ENCODE measurements at regions not wholly inside any gene's neighbourhood (a gene's known extent, or its start where the extent isn't known, plus 50 kb on each side); places are given as distances from the start of the nearest gene placed in this dataset.
A peak's percentile ranks its signal among the peaks of the same experiment; 100 is the strongest.

DNA sequence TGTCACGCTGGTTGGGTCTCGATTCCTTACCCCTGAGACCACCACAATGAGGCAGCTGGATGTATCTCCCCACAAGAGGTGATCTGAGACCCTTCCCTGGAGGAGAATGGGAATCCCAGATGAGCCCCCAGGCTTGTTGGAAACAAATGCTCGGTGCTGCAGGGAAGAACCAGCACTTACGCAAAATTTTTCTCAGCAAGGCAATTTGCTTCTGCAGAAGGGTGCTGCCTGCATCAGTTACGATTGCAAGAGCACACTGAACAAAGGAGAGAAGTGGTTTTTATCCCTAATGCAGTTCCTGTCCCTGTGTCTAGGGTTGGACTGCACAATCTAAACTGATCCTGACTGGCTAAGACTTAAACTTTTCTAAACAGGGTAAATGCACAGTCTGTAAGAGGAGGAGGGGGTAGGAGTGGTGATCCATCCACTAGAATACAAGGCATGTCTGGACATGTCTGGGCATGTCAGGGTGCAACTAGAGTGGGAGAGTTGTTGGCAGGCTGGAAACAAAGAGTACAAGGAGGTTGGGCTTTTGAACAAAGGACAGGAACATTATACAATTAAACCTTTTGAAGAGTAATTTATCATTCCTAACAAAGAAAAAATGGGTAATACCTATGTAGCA lies 114.9 kb upstream of the FAM3C start:
- Histone ChIP-seq H3K36me3 (no peaks in the 10 kb centered on the region), H3K27me3 (no peaks in the 10 kb centered on the region), H3K4me1 (no peaks in the 10 kb centered on the region), H3K4me3 (no peak overlapping the region), H3K27ac (no peak overlapping the region), H3K9me3 (no peaks in the 10 kb centered on the region)
- no peak for TF ChIP-seq POLR2A (IDR thresholded peaks at IDR 0.05)
- no peak for TF ChIP-seq POLR2AphosphoS5 (IDR thresholded peaks at IDR 0.05; ENCODE audit: insufficient read depth in 1 of 2, low read depth in 1 of 2)
- TF ChIP-seq, protein P1, sequence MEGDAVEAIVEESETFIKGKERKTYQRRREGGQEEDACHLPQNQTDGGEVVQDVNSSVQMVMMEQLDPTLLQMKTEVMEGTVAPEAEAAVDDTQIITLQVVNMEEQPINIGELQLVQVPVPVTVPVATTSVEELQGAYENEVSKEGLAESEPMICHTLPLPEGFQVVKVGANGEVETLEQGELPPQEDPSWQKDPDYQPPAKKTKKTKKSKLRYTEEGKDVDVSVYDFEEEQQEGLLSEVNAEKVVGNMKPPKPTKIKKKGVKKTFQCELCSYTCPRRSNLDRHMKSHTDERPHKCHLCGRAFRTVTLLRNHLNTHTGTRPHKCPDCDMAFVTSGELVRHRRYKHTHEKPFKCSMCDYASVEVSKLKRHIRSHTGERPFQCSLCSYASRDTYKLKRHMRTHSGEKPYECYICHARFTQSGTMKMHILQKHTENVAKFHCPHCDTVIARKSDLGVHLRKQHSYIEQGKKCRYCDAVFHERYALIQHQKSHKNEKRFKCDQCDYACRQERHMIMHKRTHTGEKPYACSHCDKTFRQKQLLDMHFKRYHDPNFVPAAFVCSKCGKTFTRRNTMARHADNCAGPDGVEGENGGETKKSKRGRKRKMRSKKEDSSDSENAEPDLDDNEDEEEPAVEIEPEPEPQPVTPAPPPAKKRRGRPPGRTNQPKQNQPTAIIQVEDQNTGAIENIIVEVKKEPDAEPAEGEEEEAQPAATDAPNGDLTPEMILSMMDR (IDR thresholded peaks at IDR 0.05): no peak
- intact Hi-C loops (cut with DNase I): no loop called here
- DNase-seq (ENCODE audit: extremely low spot score in 2 of 2): no peak

DNA sequence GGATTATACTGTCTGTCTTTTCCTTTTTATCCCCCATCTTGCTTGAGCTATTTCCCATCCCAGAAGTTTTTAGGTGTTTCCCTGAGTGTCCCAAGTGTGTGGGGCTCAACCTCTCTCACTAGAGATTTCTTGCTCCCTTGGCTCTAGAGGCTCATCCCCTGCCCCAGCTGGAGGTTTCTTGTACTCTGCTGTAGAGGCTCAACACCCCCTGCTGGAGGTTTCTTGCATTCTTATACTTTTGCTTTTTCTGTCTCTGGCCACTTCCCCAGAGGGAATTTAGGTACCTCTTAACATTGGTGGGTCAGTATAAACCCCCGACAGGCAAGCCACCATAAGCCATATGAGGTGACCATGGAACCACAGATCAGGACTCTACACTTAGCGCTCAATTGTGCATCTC lies 114.2 kb upstream of the FAM3C start:
- intact Hi-C loops (cut with DNase I): no loop called here
- Histone ChIP-seq H3K9me3 (peaks cover 4% of the 10 kb centered on the region), H3K27me3 (no peaks in the 10 kb centered on the region), H3K4me1 (no peaks in the 10 kb centered on the region), H3K36me3 (no peaks in the 10 kb centered on the region), H3K4me3 (no peak overlapping the region), H3K27ac (no peak overlapping the region)
- TF ChIP-seq, protein P1 (IDR thresholded peaks at IDR 0.05): no peak
- TF ChIP-seq POLR2A (IDR thresholded peaks at IDR 0.05): no peak
- TF ChIP-seq POLR2AphosphoS5 (IDR thresholded peaks at IDR 0.05; ENCODE audit: insufficient read depth in 1 of 2, low read depth in 1 of 2): no peak
- no peak for DNase-seq (ENCODE audit: extremely low spot score in 2 of 2)

- intact Hi-C loops (cut with DNase I): no loop called here
- Histone ChIP-seq H3K4me1 (no peaks in the 10 kb centered on the region), H3K9me3 (peaks cover 4% of the 10 kb centered on the region), H3K36me3 (no peaks in the 10 kb centered on the region), H3K27ac (no peak overlapping the region), H3K27me3 (no peaks in the 10 kb centered on the region), H3K4me3 (no peak overlapping the region)
- TF ChIP-seq POLR2AphosphoS5 (IDR thresholded peaks at IDR 0.05; ENCODE audit: insufficient read depth in 1 of 2, low read depth in 1 of 2): no peak
- TF ChIP-seq, protein P1 (IDR thresholded peaks at IDR 0.05): no peak
- no peak for TF ChIP-seq POLR2A (IDR thresholded peaks at IDR 0.05)
- no peak for DNase-seq (ENCODE audit: extremely low spot score in 2 of 2)
These were observed 109.6 kb upstream of the FAM3C start for GRCh38 chr7:121505540-121506182.

DNA sequence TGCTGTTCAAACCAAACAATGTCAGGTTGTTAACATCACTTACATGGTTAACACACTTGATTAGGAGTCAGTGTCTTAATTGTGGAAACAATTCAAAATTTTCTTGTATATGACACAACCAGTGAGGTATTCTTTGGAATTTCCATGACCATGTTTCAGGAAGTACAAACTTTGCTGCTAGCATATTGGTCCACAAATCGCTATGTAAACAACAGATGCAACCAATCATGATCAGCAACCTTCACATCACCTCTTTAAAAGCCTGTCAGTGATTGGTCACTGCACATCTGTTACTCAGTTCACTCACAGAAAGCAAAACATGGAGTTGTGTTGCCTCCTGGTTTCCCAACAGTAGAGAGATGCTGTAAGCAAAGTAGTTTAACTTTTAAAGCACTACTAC lies 108.9 kb upstream of the FAM3C start:
- DNase-seq (ENCODE audit: extremely low spot score in 2 of 2): no peak
- Histone ChIP-seq H3K4me1 (no peaks in the 10 kb centered on the region), H3K36me3 (no peaks in the 10 kb centered on the region), H3K27me3 (no peaks in the 10 kb centered on the region), H3K9me3 (peaks cover 4% of the 10 kb centered on the region), H3K4me3 (no peak overlapping the region), H3K27ac (no peak overlapping the region)
- intact Hi-C loops (cut with DNase I): no loop called here
- TF ChIP-seq POLR2AphosphoS5 (IDR thresholded peaks at IDR 0.05; ENCODE audit: insufficient read depth in 1 of 2, low read depth in 1 of 2): no peak
- no peak for TF ChIP-seq POLR2A (IDR thresholded peaks at IDR 0.05)
- TF ChIP-seq, protein P1 (IDR thresholded peaks at IDR 0.05): no peak

DNA sequence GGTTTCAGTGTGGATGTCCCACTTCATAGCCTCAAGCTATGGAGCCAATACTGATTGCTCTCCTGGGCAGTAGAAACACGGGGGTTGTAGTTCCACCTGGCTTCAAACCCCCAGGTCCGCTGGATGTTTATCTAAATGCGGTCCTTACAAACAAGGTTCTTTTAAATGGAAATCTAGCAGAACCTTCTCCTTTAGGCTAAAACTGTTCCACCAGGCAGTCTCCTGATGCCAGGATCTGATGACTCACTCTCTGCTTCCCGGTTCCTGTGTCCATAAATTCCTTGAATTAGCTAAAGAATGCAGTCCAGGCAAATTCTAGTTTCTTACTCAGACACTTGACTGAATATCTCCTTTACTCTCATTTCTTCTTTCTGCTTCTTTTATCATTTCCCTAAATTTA lies 108.4 kb upstream of the FAM3C start:
- Histone ChIP-seq H3K36me3 (no peaks in the 10 kb centered on the region), H3K4me1 (no peaks in the 10 kb centered on the region), H3K27me3 (no peaks in the 10 kb centered on the region), H3K9me3 (peaks cover 4% of the 10 kb centered on the region), H3K4me3 (no peak overlapping the region), H3K27ac (no peak overlapping the region)
- TF ChIP-seq POLR2A (IDR thresholded peaks at IDR 0.05) (no peak), POLR2AphosphoS5 (IDR thresholded peaks at IDR 0.05; ENCODE audit: insufficient read depth in 1 of 2, low read depth in 1 of 2) (peak in 1 of 2 donors; percentile 16)
- no peak for DNase-seq (ENCODE audit: extremely low spot score in 2 of 2)
- intact Hi-C loops (cut with DNase I): no loop called here
